ENCODE measurements at regions not wholly inside any gene's neighbourhood (a gene's known extent, or its start where the extent isn't known, plus 50 kb on each side); places are given as distances from the start of the nearest gene placed in this dataset.

DNA sequence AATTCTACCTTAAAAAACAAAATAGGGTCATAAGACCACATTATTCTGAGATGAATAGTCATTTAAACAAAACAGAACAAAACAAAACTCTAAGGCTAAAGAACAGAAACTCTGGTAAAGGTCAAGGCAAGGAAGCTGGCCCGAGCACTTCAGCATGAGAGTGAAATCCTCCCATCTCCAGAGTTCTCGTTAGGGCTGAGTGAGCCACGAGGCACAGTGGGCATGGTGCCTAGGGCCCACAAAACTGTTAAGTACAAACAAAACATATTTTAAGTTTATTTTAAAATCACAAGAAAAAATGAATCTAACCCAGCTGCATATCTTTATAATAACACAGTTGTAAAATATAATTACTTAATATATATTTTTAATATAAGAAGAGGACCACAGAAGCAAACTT, 417.8 kb upstream of the GBE1 start:
- TF ChIP-seq, protein P1, sequence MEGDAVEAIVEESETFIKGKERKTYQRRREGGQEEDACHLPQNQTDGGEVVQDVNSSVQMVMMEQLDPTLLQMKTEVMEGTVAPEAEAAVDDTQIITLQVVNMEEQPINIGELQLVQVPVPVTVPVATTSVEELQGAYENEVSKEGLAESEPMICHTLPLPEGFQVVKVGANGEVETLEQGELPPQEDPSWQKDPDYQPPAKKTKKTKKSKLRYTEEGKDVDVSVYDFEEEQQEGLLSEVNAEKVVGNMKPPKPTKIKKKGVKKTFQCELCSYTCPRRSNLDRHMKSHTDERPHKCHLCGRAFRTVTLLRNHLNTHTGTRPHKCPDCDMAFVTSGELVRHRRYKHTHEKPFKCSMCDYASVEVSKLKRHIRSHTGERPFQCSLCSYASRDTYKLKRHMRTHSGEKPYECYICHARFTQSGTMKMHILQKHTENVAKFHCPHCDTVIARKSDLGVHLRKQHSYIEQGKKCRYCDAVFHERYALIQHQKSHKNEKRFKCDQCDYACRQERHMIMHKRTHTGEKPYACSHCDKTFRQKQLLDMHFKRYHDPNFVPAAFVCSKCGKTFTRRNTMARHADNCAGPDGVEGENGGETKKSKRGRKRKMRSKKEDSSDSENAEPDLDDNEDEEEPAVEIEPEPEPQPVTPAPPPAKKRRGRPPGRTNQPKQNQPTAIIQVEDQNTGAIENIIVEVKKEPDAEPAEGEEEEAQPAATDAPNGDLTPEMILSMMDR (IDR thresholded peaks at IDR 0.05) = no peak
- no peak for TF ChIP-seq EP300 (IDR thresholded peaks at IDR 0.05)
